Heart left ventricle (tissue), 13 donors: ENCODE measurements at regions not wholly inside any gene's neighbourhood (a gene's known extent, or its start where the extent isn't known, plus 50 kb on each side); places are given as distances from the start of the nearest gene placed in this dataset.

Experiments
- POLR2A ChIP-seq, 2 donors: fragments of 450-650 bp; IDR thresholded peaks; one replicate each; pipeline ENCODE4 v1.6.1; 2017; ENCODE audit warnings: antibody characterized with exemption in 2 of 2, mild to moderate bottlenecking in 2 of 2, moderate library complexity in 2 of 2
- TF ChIP-seq, protein P1 (sequence below), 12 donors: fragments of 200-600 bp; sonication (generic) in 4 of 12; IDR thresholded peaks; one replicate each; pipeline versions ENCODE4 v1.5.0 to v1.8.0; 2018 to 2022; ENCODE audit warnings: antibody characterized with exemption in 12 of 12, mild to moderate bottlenecking in 5 of 12
- donor health status: ischemic (EF 13 %, LVEDD 7.1; RV severe dilation, severe dysfunction).
- donor health status: DM: no; HTN: yes; CAD: no.
- donor health status: DM: no; HTN: no; CAD: no.
- donor health status: ischemic (EF 25% LVEDD 6.9; RV normal size, moderate dysfunction).
- donor health status: ischemic (EF 25% LVEDD 5.7; RV mildly dilated, moderate dysfunction).
- donor health status: ischemic (EF 35%, LVEDD 5.7; RV mildly dilated, moderate dysfunction).
- donor health status: nonischemic (EF 11% LVEDD 7.7; RV severe dilation, severe dysfunction).
- donor health status: DM: yes; HTN: yes; CAD: no.
- donor health status: PGD.
- donor health status: ischemic (EF 29% LVEDD 5.4; RV normal size, mild dysfunction).
- donor health status: nonischemic (EF 23%, LVEDD 6.1; RV moderate dilation, normal function).

DNA sequence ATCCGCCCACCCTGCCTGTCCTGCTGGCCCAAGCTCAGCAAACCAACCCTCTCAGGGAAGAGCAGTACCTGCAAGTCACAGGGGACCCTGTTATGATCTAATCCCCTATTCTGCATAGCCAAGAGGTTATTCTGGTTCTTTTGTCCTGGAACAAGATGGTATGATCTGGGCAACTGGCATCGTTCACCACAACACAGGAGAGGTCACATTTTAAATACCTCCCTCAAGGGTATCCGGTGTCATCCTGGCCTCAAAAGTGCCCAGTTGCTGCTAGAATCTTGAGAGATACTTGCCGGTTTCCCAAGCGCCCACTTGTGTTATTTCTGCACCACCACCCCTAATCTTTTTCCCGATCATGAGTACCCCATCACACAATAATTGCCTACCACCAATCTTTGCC, 497.5 kb downstream of the BCOR start:
- TF ChIP-seq, protein P1, sequence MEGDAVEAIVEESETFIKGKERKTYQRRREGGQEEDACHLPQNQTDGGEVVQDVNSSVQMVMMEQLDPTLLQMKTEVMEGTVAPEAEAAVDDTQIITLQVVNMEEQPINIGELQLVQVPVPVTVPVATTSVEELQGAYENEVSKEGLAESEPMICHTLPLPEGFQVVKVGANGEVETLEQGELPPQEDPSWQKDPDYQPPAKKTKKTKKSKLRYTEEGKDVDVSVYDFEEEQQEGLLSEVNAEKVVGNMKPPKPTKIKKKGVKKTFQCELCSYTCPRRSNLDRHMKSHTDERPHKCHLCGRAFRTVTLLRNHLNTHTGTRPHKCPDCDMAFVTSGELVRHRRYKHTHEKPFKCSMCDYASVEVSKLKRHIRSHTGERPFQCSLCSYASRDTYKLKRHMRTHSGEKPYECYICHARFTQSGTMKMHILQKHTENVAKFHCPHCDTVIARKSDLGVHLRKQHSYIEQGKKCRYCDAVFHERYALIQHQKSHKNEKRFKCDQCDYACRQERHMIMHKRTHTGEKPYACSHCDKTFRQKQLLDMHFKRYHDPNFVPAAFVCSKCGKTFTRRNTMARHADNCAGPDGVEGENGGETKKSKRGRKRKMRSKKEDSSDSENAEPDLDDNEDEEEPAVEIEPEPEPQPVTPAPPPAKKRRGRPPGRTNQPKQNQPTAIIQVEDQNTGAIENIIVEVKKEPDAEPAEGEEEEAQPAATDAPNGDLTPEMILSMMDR (IDR thresholded peaks at IDR 0.05), result no peak
- TF ChIP-seq POLR2A (IDR thresholded peaks at IDR 0.05), result no peak
